GM19025 (cell line): ENCODE measurements at regions not wholly inside any gene's neighbourhood (a gene's known extent, or its start where the extent isn't known, plus 50 kb on each side); places are given as distances from the start of the nearest gene placed in this dataset.

Experiments
- ATAC-seq: cut with Tn5 transposase; IDR thresholded peaks from one replicate; pipeline ENCODE4 v1.9.1; 2021; ENCODE audit warnings: mild to moderate bottlenecking, low read depth, moderate library complexity; ENCODE audit not compliant: unreplicated experiment

GRCh38 chr6:37104824-37105147 is 65.2 kb upstream of the PIM1 start:
- ATAC-seq = no peak

GRCh38 chr6:37105148-37106050 is 64.6 kb upstream of the PIM1 start:
- ATAC-seq = no peak

GRCh38 chr6:37106051-37106363 is 63.9 kb upstream of the PIM1 start:
- ATAC-seq = no peak

- no peak for ATAC-seq
Measured at GRCh38 chr6:37106554-37106953, 63.4 kb upstream of the PIM1 start.

GRCh38 chr6:37106982-37107491 is 62.9 kb upstream of the PIM1 start:
- no peak for ATAC-seq

GRCh38 chr6:37109714-37110499 is 60.0 kb upstream of the PIM1 start:
- ATAC-seq = no peak

GRCh38 chr6:37110500-37111461 is 59.2 kb upstream of the PIM1 start:
- no peak for ATAC-seq

- no peak for ATAC-seq
Measured at GRCh38 chr6:37113976-37114375, 56.0 kb upstream of the PIM1 start.

GRCh38 chr6:37114612-37115011 is 55.3 kb upstream of the PIM1 start:
- ATAC-seq = no peak

GRCh38 chr6:37115236-37115895 is 54.6 kb upstream of the PIM1 start:
- ATAC-seq = no peak

GRCh38 chr6:37116326-37116725 is 53.6 kb upstream of the PIM1 start:
- no peak for ATAC-seq

- no peak for ATAC-seq
Measured at GRCh38 chr6:37119387-37119886, 50.5 kb upstream of the PIM1 start.
